Adrenal gland (tissue), 5 donors: ENCODE measurements at regions not wholly inside any gene's neighbourhood (a gene's known extent, or its start where the extent isn't known, plus 50 kb on each side); places are given as distances from the start of the nearest gene placed in this dataset.

ENCODE experiments used
- POLR2A ChIP-seq, 2 donors: fragments of 450-650 bp; IDR thresholded peaks; one replicate each; pipeline ENCODE4 v1.6.1; 2017; ENCODE audit warnings: antibody characterized with exemption in 2 of 2, mild to moderate bottlenecking in 2 of 2, moderate library complexity in 1 of 2
- TF ChIP-seq, protein P1 (sequence below), 6 experiments: fragments of 450-650 bp in 4 of 6; fragments of 200-600 bp in 2 of 6; sonication (generic) in 1 of 6; IDR thresholded peaks; 1 replicate in 5 of 6; 2 replicates in 1 of 6; pipeline versions ENCODE4 v1.5.1 to v1.8.0; 2016 to 2021; ENCODE audit warnings: antibody characterized with exemption in 6 of 6, mild to moderate bottlenecking in 2 of 6, moderate library complexity in 1 of 6
- donor health status: DM: no; HTN: no; CAD: no.

DNA sequence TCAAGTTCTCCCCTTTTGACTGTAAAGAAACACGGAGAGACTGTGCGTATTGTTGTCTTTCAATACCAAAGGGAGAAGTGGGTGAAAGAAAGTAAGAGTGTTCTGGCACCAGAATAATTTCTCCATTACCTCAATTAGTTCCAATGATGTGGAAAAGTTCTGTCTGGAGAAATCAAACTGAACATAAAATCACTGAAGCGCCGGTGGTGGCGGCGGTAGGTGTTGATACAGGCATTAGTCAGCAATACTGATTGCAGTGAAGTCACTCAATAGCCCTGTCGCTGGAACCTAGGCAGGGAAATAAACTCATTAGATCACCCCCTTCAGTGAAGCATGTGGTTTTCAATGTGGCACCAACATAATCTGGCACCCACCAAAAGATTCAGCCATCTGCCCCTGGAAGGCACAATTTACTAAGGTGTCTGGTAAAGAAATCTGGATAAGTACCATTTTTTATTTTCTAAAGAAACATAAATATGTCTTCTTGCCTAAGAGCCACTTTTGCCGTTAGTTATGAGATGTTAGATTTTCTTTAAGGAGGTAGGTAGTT lies 274.2 kb upstream of the SOX9 start:
- TF ChIP-seq, protein P1, sequence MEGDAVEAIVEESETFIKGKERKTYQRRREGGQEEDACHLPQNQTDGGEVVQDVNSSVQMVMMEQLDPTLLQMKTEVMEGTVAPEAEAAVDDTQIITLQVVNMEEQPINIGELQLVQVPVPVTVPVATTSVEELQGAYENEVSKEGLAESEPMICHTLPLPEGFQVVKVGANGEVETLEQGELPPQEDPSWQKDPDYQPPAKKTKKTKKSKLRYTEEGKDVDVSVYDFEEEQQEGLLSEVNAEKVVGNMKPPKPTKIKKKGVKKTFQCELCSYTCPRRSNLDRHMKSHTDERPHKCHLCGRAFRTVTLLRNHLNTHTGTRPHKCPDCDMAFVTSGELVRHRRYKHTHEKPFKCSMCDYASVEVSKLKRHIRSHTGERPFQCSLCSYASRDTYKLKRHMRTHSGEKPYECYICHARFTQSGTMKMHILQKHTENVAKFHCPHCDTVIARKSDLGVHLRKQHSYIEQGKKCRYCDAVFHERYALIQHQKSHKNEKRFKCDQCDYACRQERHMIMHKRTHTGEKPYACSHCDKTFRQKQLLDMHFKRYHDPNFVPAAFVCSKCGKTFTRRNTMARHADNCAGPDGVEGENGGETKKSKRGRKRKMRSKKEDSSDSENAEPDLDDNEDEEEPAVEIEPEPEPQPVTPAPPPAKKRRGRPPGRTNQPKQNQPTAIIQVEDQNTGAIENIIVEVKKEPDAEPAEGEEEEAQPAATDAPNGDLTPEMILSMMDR (IDR thresholded peaks at IDR 0.05), result no peak
- TF ChIP-seq POLR2A (IDR thresholded peaks at IDR 0.05), result no peak
